HEK293T (cell line): ENCODE measurements at regions not wholly inside any gene's neighbourhood (a gene's known extent, or its start where the extent isn't known, plus 50 kb on each side); places are given as distances from the start of the nearest gene placed in this dataset.

Experiments
- ARNT ChIP-seq: fragments of 450-650 bp; IDR thresholded peaks from 2 replicates; pipeline ENCODE4 v1.6.1; 2017; ENCODE audit warnings: mild to moderate bottlenecking
- BHLHE40 ChIP-seq: fragments of 450-650 bp; IDR thresholded peaks from 2 replicates; pipeline ENCODE4 v1.6.1; 2016; ENCODE audit warnings: mild to moderate bottlenecking, moderate library complexity, borderline replicate concordance
- ELF4 ChIP-seq: fragments of 450-650 bp; IDR thresholded peaks from 2 replicates; pipeline ENCODE4 v1.6.1; 2017; ENCODE audit warnings: antibody characterized with exemption
- FOXA1 ChIP-seq: fragments of 450-650 bp; IDR thresholded peaks from 2 replicates; pipeline ENCODE4 v1.6.1; 2016; ENCODE audit warnings: mild to moderate bottlenecking
- FOXK2 ChIP-seq: fragments of 450-650 bp; IDR thresholded peaks from 2 replicates; pipeline ENCODE4 v1.6.1; 2016; ENCODE audit warnings: mild to moderate bottlenecking
- FOXM1 ChIP-seq: fragments of 450-650 bp; IDR thresholded peaks from 2 replicates; pipeline ENCODE4 v1.6.1; 2017; ENCODE audit warnings: mild to moderate bottlenecking, borderline replicate concordance
- NFRKB ChIP-seq: fragments of 450-650 bp; IDR thresholded peaks from 2 replicates; pipeline ENCODE4 v1.6.1; 2016; ENCODE audit warnings: mild to moderate bottlenecking, moderate library complexity
- SP1 ChIP-seq: fragments of 450-650 bp; IDR thresholded peaks from 2 replicates; pipeline ENCODE4 v1.6.1; 2017
- SUZ12 ChIP-seq: fragments of 450-650 bp; IDR thresholded peaks from 2 replicates; pipeline ENCODE4 v1.6.1; 2016; ENCODE audit warnings: mild to moderate bottlenecking
- TARDBP ChIP-seq: fragments of 450-650 bp; IDR thresholded peaks from 2 replicates; pipeline ENCODE4 v1.6.1; 2016
- ZNF384 ChIP-seq: fragments of 450-650 bp; IDR thresholded peaks from 2 replicates; pipeline ENCODE4 v1.6.1; 2016
- TF ChIP-seq, protein P1 (sequence below): fragments of 450-650 bp; IDR thresholded peaks from 2 replicates; pipeline ENCODE4 v1.6.1; 2016

DNA sequence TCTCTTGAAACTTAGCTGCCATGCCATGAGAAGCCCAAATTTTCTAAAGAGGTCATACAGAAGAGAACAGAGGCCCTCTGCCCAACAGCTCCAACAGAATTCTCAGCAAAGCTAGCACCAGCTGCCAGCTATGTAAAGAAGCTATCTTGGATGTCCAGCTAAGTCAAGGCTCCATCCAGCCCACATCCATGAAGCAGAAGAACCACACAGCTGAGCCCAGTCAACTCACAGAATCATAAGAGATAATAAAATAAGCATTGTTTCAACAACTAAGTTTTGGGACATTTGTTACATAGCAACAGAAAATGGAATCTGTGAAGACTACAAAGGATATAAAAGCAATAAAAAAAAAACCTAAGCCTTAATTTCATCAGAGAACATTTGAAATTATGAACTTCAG, 434.3 kb downstream of the TXNL1 start:
- no peak for TF ChIP-seq TARDBP
- TF ChIP-seq FOXK2, result no peak
- no peak for TF ChIP-seq NFRKB
- no peak for TF ChIP-seq ZNF384
- no peak for TF ChIP-seq SUZ12
- no peak for TF ChIP-seq BHLHE40
- TF ChIP-seq, protein P1, sequence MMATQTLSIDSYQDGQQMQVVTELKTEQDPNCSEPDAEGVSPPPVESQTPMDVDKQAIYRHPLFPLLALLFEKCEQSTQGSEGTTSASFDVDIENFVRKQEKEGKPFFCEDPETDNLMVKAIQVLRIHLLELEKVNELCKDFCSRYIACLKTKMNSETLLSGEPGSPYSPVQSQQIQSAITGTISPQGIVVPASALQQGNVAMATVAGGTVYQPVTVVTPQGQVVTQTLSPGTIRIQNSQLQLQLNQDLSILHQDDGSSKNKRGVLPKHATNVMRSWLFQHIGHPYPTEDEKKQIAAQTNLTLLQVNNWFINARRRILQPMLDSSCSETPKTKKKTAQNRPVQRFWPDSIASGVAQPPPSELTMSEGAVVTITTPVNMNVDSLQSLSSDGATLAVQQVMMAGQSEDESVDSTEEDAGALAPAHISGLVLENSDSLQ, result no peak
- no peak for TF ChIP-seq SP1
- no peak for TF ChIP-seq ARNT
- no peak for TF ChIP-seq FOXA1
- TF ChIP-seq ELF4, result no peak
- no peak for TF ChIP-seq FOXM1
